Left renal cortex interstitium (tissue), 4 donors: ENCODE measurements at regions not wholly inside any gene's neighbourhood (a gene's known extent, or its start where the extent isn't known, plus 50 kb on each side); places are given as distances from the start of the nearest gene placed in this dataset.

ENCODE experiments used
- DNase-seq, 4 donors: peaks; one replicate each; pipeline ENCODE4 v3.0.0-alpha.2; 2013; ENCODE audit warnings: low read depth in 4 of 4, low spot score in 2 of 4, missing footprints in 1 of 4

GRCh38 chr13:62302341-62302740, 886.7 kb upstream of the PCDH20 start:
- no peak for DNase-seq

DNA sequence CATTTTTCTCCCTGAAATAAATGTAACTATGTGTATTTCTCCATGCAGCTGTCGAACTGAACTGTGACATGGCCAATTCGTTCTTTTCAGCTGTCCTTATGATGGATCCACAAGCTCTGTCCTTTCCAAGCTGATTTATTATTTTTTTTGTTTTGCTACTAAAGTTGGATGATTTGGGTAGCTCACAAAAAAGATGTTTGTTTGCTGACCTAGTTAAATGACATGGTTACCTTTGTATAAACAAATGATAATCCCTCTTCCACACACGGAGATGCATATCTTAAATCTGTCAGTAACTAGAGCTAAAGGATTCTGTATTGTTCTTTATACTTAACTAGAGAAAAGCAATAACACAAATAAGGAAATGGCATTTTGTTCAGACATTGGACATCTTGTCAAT, 884.3 kb upstream of the PCDH20 start:
- DNase-seq = no peak

- DNase-seq = no peak
These were observed 881.2 kb upstream of the PCDH20 start for GRCh38 chr13:62296812-62297211.

DNA sequence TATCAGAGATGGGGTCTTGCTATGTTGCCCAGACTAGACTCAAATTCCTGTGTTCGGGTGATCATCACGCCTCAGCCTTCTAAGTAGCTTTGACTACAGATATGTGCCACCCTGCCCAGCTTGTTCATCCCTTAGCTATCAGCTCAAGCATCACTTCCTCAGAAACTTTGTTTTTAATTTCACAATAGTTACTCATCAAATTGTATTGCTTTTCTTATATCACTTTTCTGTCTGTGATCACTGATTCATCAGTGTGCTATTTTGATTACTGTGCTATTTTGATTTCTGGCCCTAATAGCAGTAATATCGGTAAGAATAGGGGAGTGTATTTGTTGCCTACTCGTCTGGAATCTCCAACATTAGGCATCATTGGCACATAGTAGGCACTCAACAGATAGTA, 878.6 kb upstream of the PCDH20 start:
- DNase-seq = no peak

GRCh38 chr13:62292714-62293480, 877.2 kb upstream of the PCDH20 start:
- no peak for DNase-seq

DNA sequence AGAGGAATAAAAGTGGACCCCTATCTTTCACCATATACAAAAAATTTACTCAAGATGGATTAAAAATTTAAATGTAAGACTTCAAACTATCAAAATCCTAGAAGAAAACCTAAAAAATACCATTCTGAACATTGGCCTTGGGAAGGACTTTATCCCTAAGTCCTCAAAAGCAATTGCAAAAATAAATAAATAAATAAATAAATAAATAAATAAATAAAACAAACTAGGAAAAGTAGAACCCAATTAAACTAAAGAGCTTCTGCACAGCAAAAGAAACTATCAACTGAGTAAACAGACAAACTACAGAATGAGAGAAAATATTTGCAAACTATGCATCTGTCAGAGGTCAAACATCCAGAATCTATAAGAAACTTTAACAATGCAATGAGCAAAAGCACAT, 874.9 kb upstream of the PCDH20 start:
- no peak for DNase-seq

DNA sequence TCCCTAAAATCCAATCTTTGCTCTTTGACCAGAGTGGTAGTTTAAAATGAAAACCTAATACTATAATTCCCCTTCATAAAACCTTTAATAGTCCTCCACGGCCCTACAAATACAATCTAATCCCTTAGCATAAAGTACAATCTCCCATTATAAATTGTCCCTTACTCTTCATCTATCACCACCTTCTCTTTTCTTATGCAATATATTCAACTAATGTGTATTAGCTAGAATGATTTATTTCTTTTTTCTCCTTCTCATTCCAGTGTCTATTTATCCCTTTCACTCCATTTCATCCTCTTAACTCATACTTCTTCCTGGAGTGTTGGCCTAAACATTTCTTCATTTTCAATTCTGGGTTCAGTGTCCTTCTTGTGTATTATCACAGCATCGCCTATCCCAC, 872.1 kb upstream of the PCDH20 start:
- no peak for DNase-seq

DNA sequence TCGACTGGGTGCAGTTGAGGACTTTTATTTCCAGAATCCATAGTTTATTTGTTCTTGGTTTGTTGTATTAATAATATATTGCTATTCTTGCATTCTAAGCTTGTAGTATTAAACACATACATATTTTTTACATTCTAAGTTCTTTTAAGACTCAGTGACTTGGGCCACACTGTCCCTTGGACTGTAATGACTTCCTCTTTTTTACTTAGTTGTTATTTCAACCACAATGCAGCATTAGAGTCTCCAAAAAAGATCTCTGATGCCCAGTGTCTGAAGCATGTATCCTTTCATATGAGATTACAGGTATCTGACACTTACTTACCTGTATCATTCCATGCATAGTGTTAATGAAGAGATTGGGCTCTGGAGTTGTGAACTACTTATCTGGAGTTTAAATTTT, 864.9 kb upstream of the PCDH20 start:
- DNase-seq = no peak

GRCh38 chr13:62278271-62278670, 862.6 kb upstream of the PCDH20 start:
- no peak for DNase-seq

DNA sequence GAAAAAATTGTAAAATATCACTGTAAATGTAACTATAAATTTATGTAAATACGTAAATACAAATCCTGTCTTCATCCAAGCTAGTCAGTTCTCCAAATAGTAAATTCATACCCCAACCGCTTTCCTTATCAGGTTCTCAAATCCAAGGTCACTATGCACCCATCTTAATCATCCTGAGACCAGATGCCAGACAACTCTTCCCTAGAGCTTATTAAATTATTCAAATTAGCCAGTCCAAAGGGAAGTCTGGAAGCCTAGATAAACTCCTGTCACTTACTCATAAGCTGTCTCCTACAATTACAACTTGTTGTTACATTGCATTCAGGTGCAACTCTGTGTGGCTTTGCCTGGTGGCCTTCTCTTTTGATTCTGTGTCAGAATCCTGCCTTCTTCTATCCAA, 836.1 kb upstream of the PCDH20 start:
- DNase-seq = no peak

GRCh38 chr13:62250501-62251201, 835.0 kb upstream of the PCDH20 start:
- no peak for DNase-seq

- DNase-seq = no peak
These were observed 830.9 kb upstream of the PCDH20 start for GRCh38 chr13:62246581-62246980.

- no peak for DNase-seq
These were observed 827.5 kb upstream of the PCDH20 start for GRCh38 chr13:62243106-62243505.

GRCh38 chr13:62234780-62235440, 819.3 kb upstream of the PCDH20 start:
- no peak for DNase-seq

DNA sequence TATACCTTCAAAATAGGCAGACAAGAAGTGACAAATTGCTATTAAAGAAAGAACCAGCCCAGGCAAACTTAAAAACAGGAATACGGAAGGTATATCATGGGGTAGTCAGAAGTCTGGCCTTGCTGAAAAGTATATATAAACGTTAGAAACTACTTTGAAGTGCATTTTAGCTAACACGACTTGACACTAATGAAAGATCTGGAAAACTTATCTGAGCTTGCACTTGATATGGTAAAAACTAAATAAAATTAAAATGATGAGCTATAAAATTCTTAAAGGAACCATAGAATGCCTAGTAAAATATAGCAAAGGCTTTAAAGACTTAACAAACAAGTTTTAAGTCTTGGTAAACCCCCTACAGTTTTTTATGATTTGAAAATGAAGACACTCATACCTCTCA, 795.3 kb upstream of the PCDH20 start:
- no peak for DNase-seq

GRCh38 chr13:62209529-62209928, 793.9 kb upstream of the PCDH20 start:
- DNase-seq = no peak

- no peak for DNase-seq
These were observed 791.7 kb upstream of the PCDH20 start for GRCh38 chr13:62207388-62207787.

DNA sequence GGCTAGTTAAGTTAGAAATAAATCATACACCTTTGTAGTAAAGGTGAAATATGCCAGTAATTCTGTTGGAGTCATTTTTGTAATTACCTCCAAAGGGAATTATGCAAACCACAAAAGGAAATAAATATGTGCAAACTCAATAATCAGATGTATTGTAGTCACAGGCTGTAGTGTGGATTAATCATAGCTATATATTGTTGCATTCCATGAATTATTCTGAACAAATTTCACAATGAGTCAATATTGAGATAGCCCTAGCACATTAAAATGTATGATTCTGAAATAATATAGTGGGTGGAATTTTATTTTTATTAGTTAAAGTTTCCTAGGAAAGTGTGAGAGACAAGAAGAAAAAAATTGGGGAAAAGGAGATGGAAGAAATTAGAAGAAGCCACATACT, 790.5 kb upstream of the PCDH20 start:
- no peak for DNase-seq

DNA sequence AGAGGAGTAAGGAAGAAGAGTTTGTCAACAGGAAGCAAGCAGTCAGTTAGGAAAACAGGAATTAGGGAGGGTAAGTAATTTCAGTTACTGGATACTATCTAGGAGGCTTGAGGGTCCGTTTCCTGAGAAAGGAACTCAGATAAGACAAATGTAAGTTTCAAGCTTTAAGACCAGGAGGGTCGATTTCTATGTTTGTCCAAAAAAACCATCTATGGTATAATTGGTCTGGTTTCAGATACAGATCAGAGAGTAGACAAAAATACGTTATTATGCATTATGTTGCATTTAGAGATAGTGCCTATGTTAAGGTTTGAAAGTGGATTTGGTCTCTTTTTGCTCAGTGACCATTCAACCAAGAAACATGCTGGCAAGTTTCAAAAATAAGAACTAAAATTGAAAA, 789.6 kb upstream of the PCDH20 start:
- no peak for DNase-seq

DNA sequence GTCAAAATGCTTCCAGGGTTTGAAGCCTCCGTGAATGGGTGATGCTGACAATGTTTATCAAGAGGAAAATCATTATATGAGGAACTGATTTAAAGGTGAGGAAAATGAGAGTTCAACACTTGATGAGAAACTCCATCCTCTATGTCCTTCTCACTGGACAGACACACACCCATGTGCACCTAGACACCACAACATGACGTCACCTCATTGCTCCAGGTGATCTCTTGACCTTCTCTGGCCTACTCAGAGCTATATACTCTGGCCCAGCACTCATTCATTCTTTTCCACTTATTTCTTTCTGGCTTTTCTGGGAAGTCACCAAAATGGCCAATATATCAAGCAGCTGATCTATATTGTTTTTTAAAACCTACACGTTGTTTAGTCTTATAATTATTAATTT, 778.7 kb upstream of the PCDH20 start:
- DNase-seq = no peak

DNA sequence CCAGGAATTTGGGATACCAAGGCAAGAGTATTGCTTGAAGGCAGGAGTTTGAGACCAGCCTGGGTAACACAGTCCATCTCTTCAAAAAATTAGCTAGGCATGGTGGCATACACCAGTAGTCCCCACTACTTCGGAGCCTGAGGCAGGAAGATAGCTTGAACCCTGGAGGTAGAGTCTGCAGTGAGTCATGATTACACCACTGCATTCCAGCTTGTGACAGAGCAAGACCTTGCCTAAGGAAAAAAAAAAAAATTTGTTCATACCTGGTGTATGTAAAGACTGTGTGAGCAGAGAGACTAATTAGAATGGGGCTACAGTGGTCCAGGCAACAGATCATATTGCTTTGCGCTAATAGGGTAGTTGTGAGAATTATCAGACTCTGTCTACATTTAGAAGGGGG, 778.3 kb upstream of the PCDH20 start:
- DNase-seq = no peak
